ENCODE measurements at regions not wholly inside any gene's neighbourhood (a gene's known extent, or its start where the extent isn't known, plus 50 kb on each side); places are given as distances from the start of the nearest gene placed in this dataset.
A peak's percentile ranks its signal among the peaks of the same experiment; 100 is the strongest.

GRCh38 chr18:71008257-71008656 lies 719.4 kb downstream of the SOCS6 start:
- DNase-seq (ENCODE audit: low spot score), result no peak

DNA sequence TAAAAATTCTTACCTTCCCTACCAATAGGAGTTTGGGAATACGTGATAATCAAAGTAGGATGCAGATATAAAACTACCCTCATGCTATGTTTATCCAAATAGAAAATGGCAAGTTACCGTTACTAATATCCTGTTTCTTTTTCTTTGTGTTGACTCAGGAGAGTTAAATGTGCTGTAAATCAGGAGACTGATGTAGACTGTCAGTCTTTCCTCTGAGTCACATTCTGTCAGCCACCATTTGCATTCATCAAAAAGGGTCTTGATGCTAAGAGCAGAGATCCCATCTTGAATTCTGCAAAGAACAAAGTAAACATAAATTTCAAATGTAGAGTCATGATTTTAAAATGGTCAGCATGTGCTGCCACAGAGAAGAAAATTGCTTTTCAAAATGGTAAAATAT lies 712.8 kb downstream of the SOCS6 start:
- no peak for DNase-seq (ENCODE audit: low spot score)

- DNase-seq (ENCODE audit: low spot score), result no peak
These were observed 709.6 kb downstream of the SOCS6 start for GRCh38 chr18:70998490-70998889.

DNA sequence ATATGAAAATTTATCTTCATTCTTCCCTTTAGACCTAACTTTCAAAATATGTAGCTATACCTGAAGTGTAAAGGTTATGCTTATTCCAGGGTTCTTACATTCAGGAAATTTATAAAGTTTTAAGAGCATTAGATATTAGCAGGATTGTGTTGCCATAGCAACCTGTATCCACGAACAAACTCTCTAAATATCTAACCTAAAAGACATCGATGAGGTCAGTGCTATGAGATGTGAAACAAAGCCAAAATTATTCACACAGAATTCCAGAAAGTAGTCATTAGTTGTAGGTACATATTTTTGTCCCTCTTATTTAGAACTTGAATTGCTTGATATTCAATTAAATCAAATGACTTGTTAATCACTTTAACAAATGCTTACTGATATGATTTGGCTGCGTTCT lies 705.3 kb downstream of the SOCS6 start:
- DNase-seq (ENCODE audit: low spot score), result no peak

DNA sequence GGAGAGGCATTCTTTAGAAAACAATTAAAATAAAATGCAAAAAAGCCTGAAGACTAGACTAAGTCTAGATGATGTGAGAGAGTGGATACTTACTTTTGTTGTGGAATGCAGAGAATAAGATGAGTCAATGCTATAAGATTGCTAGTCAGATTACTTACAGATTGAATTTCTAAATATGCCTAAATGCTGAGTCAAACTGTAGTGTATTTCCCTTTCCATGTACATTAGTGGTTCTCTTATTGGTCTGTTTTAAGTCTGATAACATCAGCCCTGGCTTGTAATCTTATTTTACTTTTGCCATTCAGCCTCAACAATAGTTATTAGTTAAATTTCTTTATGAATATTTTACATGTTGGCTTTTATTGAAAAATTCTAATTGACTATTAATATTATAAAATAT lies 702.7 kb downstream of the SOCS6 start:
- no peak for DNase-seq (ENCODE audit: low spot score)

DNA sequence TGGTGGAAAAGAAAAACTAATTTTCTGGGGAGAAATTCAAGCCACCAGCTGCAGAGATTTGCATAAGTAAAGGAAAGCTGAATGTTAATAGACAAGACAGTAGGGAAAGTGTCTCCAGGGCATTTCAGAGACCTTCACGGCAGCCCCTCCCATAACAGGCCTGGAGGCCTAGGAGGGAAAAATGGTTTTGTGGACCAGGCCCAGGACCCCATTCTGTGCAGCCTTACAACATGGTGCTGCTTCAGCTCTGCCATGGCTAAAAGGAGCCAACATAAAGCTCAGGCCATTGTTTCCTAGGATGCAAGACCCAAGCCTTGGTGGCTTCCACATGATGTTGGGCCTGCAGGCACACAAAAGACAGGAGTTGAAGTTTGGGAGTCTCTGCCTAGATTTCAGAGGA lies 697.1 kb downstream of the SOCS6 start:
- DNase-seq (ENCODE audit: low spot score), result no peak

GRCh38 chr18:70982292-70982691 lies 693.4 kb downstream of the SOCS6 start:
- no peak for DNase-seq (ENCODE audit: low spot score)

DNA sequence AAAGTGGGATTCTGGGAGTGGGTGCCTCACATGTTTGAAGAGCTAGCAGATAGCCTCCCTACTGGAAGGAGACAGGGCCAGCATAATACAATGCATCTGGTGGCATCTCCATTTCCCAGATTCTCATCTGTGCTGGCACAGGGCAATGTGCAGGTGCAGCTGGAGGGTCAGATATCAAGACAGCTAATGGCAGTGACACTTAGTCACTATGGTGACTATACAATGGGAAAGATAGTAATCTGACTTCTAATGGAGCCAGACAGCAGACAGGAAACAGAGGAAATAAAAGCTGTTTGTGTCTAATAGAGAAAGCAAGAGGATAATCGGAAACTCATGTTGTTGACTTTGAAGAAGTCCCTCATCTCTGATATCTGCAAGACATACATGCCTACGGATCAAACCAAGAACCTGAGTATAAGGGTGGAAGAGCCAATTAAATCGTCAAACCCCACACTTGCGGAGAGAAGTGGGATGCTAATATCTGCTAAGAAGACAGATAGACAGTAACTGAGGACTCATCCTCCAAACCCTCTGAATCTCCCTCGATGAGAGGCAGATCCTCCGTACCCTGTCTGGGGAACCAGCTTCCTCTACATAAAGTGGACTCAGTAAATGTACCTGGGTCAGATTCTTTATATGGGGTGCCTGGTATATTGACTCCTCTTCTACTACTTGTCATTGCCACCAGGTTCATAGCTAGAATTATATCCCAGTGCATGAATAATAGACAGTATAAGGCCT lies 692.7 kb downstream of the SOCS6 start:
- no peak for DNase-seq (ENCODE audit: low spot score)

GRCh38 chr18:70973626-70974025 lies 684.8 kb downstream of the SOCS6 start:
- DNase-seq (ENCODE audit: low spot score), result no peak

- DNase-seq (ENCODE audit: low spot score), result no peak
These were observed 677.6 kb downstream of the SOCS6 start for GRCh38 chr18:70966419-70966818.

GRCh38 chr18:70961939-70962338 lies 673.1 kb downstream of the SOCS6 start:
- DNase-seq (ENCODE audit: low spot score), result no peak

DNA sequence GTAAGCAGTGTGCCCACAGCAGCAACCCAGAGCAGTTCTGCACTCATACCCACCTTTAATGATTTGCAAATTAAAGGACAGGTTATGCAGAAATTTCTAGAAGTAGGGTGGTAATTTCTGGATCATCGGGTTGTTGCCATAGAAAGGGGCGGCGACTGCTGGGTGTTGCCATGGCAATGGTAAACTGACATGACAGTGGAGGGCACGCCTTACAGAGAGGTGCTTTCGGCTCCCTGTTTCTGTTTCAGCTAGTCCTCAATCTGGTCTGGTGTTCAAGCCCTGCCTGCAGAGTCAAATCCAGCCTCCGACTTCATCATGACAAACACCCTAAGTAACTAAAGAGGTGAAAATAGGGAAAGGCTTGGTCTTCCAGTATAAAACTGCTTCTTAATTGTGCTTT lies 667.7 kb downstream of the SOCS6 start:
- DNase-seq (ENCODE audit: low spot score), result no peak

GRCh38 chr18:70936160-70936559 lies 647.3 kb downstream of the SOCS6 start:
- no peak for DNase-seq (ENCODE audit: low spot score)

DNA sequence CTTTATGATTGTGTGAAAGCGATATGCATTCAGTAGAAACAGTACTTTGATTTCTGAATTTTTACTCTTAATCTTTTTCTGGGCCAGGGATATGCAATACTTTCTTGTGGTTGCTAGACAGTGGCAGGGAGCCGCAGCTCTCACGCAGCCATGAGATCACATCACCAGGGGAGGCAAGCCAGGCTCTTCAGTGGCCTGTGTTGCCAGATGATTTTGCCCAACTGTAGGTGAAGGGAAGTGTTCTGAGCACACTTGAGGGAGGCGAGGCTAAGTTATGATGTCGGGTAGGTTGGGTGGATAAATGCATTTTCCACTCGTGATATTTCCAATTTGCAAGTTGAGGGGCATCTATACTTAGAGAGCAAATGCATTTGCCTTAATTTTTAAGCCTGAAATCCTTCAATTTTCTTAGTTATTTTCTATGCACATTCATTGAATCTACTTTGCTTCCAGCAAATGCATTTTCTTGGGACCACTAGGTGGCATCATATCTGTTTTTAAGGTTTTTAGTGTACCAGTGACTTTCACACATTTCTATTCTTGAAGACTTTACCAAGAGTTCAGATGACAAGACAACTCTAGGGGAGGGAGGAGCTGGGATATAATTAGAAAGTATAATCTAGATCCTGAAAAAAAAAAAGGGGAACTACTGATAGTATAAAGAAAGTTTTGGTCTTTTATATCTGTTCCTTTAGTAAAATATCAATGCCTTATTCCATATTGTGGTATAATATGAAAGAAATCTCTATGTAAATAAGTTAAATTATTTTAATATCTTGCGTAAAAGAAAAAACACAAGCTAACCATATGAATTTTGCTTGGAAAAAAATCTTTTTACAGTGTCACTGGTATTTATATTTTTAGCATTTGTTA lies 643.3 kb downstream of the SOCS6 start:
- DNase-seq (ENCODE audit: low spot score), result peak; percentile 17

DNA sequence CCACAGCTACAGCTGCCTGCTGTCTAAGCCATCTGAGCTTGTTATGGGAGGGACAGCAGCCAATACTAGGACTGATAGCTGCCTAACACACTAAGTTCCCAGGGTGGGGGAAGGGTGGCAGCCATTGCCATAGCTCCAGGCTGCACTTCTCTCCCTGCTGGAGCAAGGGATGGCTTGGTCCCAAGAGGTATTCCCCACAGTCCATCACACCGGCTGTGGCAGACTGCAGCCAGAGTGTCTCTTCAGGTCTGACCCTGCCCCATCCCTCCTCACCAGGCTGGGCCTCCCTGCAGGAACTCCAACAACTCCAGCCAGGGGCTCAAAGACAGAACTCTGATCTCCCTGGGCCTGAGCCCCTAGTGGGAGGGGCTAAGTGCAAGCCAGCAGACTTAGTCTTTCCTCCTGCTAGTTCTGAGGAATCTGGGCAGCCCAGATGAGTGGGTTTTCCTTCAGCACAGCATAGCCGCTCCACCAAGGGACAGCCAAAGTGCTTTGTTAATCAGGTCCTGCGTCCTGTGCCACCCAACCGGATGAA lies 632.1 kb downstream of the SOCS6 start:
- DNase-seq (ENCODE audit: low spot score), result no peak

DNA sequence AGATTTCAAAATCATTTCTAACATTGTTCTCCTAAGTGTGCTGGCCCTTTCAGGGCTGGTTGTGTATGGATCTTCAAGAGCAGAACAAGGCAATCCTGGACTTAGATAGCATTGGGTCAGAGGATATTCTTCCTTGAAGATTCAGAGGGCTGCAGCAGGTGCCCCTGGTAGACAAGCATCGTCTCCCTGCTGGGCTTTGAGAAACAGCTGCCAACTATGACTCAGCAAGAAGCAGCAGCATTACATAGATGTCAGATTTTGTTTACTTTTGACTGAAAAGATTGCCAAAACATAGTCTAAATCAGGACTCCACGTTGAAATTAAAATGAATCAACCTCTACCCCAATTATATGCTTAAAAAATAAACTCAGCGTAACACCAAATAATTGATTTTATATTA lies 618.8 kb downstream of the SOCS6 start:
- no peak for DNase-seq (ENCODE audit: low spot score)

GRCh38 chr18:70892381-70892780 lies 603.5 kb downstream of the SOCS6 start:
- DNase-seq (ENCODE audit: low spot score), result no peak

- DNase-seq (ENCODE audit: low spot score), result no peak
These were observed 581.4 kb downstream of the SOCS6 start for GRCh38 chr18:70870292-70870691.

DNA sequence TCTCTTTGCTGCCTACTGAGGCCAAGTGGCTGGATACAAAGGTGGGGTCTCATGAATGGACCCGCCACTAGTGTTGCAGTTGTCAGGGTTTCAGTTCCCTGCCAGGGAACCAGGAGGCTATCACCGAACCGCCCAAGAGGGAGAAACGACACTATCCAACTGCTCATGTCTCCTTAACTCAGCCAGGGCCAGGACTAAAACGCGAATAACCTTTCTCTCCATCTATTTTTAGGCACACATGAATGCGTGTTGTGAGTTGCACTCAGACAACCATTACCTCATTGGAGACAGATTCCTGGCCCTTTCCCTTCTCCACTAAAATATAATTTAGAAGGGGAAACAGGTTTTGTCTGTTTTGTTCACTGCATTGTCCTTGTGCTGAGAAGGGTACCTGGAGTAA lies 559.5 kb downstream of the SOCS6 start:
- DNase-seq (ENCODE audit: low spot score), result no peak

DNA sequence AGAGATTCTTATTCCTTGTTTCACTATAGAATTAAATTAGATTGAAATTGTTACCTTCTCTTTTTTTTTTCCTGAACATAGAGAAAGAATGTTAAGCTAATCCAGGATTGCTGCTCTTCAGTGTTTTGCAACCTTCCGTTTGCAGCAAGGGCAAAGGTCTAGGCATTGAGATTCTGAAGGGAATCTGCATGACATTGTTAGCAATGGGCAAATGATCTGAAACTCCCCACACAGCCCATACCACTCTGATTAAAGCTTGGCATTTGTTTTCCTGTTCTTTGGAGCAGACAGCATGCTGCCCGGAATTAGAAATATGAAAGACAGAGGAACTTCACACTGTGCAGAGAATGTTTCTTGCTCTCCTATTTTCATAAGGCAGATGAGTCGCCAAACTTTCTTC lies 551.8 kb downstream of the SOCS6 start:
- DNase-seq (ENCODE audit: low spot score), result no peak

GRCh38 chr18:70827632-70828031 lies 538.8 kb downstream of the SOCS6 start:
- no peak for DNase-seq (ENCODE audit: low spot score)

- no peak for DNase-seq (ENCODE audit: low spot score)
These were observed 537.7 kb downstream of the SOCS6 start for GRCh38 chr18:70826571-70826970.

DNA sequence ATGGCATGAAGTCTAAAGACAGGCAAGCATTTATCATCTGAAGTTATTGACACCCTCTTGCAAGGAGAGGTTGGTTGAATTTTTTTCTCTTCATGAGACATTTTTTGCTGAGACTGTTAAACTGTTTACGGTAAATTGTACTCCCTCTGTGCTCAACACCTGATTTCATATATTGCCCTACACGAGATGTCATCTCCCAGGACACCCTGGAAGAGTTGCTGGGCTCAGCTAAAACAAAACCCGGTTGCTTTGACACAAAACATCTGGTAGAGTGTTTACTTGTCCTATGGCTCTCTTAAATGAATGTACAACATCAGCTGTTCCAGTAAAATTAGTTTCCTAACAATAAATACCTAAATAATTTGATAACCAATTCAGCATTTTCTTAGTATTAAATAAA lies 533.8 kb downstream of the SOCS6 start:
- no peak for DNase-seq (ENCODE audit: low spot score)
